Activated CD4-positive, alpha-beta T cell treated with anti-CD3 and anti-CD28 coated beads, Interleukin-2, amount 50 U/mL, for 1 hour (primary cell): ENCODE measurements at regions not wholly inside any gene's neighbourhood (a gene's known extent, or its start where the extent isn't known, plus 50 kb on each side); places are given as distances from the start of the nearest gene placed in this dataset.

Source experiments
- DNase-seq: peaks from one replicate; pipeline ENCODE4 v3.0.0-alpha.2; 2020

GRCh38 chr17:77464988-77465357, 324.2 kb downstream of the SEC14L1 start:
- DNase-seq, result no peak

DNA sequence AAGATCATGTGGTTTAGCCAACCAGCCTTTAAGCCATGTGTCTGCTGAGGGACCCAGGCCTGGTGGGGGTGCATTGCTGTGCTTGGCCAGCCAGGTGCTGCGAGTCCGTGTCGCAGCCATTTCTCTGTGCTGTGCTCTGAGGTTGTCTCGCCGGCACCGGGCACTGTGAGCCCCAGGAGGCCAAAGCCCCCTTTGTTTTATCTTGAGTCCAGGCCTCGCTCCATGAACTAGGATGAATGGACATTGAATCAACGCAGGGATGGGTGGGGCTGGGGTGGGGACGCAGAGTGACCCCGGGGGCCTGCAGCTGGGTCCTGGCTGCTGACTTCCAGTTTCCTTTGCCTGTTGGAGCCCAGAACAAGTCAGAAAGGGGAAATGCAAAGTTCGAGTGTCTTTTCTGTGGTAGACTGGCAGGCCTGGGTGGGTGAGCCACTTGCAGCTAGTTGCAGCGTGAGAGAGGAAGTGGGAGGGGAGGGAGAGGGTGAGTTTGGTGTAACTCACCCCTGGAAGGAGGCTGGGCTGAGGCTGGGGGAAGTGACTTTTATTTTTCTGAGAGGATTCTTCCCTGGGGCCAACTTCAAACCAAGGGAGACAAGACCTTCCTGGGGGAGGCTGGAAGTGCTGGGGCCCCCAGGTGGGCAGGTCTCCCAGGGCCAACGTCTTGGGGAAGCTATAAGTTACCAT, 324.7 kb downstream of the SEC14L1 start:
- peak; percentile 75 for DNase-seq

- DNase-seq, result no peak
Observed at GRCh38 chr17:77466140-77466539, 325.4 kb downstream of the SEC14L1 start.

- no peak for DNase-seq
Observed at GRCh38 chr17:77466596-77467223, 325.9 kb downstream of the SEC14L1 start.

GRCh38 chr17:77467521-77467920, 326.8 kb downstream of the SEC14L1 start:
- no peak for DNase-seq

DNA sequence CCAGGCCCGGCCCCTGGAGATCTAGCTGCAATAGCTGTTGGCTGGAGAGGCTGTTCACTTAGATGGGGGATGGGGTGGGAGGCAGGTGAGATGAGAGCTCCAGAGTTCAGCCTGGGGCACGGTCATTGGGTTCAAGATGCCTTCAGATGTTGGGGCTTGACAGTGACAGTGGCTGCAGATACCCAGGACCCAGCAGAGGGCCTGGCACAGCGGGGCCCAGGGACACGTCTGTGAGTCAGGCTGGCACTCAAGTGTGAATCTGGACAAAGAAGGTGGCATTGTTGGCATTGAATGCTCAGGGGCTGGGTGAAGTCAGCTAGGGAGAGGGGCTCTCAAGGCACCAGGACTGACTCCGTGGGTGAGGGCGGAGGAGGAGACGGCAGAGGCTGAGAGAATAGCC, 328.1 kb downstream of the SEC14L1 start:
- DNase-seq, result no peak

DNA sequence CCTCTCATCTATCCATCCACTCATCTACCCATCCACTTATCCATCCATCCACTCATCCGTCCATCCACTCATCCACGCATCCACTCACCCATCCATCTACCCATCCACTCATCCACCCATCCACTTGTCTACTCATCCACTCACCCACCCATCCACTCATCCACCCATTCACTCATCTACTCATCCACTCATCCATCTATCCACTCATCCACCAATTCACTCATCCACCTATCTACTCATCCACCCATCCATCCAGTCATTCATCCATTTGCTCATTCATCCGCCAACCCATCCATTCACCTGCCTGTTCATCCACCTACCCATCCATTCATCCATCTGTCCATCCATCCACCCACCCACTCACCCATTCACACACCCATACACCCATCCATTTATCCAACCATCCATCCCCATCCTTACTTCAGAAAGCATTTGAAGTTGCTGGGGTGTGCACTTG, 329.6 kb downstream of the SEC14L1 start:
- DNase-seq, result no peak

- no peak for DNase-seq
Observed at GRCh38 chr17:77470800-77471733, 330.3 kb downstream of the SEC14L1 start.

GRCh38 chr17:77471984-77472461, 331.3 kb downstream of the SEC14L1 start:
- no peak for DNase-seq

DNA sequence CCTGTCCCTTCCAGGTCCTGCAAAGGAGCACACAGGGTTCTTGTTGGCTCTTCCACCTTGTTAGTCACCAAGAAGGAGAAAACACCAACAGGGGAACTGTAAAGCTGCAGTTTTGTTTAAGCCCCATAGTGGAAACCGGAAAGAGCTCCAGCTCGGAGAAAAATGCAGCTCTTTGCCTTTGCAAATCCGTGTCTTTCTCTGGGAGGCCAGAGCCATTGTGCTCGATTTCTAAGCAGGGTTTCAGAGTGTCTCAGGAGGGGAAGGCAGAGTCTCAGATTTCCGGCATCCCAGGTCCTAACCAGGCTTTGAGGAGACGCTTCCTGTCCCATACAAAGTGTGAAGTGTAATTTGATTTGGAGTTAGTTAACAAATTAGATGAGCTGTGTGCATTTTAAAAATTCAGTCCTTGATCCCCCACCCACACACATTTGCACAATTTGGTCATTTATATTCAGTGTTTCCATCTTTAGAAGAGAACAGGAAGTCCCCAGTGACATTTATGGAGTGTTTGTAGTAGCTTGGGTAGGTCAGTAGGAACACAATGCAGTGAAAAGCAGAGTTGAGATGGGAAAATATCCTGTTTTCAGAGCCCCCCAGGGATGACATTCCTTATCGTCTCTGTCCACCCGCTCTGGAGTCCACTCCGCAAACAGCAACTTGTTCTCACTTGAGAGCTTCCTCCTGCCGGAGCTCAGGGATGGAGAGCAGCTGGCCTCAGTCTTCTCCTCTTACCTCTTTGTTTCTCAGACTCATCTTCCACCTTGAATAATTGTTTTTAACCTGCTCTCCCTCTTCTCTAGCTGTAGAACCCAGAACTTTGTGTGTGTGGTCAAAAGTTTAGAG, 331.9 kb downstream of the SEC14L1 start:
- DNase-seq, result no peak

DNA sequence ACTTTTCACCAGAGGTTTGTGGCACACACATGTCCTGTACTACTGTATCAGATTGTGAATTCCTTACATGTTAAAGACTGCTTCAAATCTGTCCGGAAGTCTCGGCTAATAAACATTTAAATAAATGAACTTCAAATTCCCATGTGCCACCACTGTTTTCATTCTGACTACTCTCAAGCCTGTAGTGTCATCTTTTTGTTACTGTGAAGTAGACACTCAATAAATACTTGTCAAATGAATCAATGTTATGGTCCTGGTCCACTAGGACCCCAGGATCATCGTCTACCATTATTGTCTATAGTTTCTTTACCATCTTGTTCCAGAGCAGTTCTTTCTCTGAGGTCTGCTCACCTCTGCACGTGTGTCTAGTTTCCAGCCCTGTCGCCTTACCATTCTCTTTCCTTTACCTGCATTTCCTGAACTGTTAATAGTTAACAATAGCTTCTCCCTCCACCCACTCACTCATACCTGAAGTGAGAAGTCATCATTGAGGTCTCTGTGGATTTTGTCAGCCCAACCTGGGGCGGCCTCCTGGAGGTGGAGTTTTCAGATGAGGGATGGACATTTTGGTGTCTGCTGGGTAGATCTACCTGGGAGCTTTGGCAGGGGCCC, 333.0 kb downstream of the SEC14L1 start:
- no peak for DNase-seq

GRCh38 chr17:77474292-77474988, 333.7 kb downstream of the SEC14L1 start:
- DNase-seq, result no peak

DNA sequence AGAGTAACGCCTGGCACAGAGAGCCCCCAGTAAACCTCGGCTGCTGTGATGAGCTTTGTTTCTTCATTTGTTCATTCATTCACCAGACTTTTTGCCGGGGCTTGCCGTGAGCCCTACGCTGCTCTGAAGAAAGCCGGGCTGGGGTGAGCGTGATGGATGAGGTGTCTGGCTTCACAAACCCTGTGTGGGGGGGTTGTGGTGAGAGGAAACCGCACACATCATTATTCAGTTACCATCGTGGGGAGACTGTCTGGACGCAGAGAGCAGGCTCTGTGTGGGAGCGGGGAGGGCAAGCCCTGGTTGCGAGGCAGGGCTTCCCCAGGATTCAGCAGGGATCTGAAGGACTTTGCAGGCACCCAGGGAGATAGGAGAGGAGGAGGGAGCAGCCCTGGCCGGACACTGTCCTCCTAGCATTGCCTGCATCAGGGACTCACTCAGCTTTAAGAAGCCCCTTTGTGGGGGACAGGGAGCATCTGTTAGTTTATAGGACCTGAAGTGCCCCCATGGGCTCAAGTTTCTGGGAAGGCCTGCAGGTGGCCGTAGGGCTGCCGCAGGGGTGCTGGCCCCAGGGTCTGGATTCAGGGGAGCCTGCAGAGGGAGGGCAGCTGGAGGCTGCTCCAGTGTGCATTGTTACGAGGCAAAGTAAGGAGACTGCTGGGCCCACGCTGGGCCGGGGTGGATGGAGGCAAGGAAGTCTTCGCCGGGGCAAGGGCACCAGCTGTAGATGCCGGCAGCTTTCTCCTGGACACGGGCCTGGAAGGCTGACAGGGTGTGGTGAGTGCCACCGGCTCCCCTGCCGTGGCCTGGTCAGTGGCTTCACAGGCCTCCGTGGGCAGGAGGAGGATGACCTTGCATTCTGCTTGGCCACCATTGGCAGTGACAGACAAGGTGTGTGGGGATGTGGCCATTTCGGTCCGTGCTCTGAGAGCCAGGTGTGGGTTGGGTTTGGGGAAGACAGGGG, 334.5 kb downstream of the SEC14L1 start:
- DNase-seq, result peak; percentile 72

DNA sequence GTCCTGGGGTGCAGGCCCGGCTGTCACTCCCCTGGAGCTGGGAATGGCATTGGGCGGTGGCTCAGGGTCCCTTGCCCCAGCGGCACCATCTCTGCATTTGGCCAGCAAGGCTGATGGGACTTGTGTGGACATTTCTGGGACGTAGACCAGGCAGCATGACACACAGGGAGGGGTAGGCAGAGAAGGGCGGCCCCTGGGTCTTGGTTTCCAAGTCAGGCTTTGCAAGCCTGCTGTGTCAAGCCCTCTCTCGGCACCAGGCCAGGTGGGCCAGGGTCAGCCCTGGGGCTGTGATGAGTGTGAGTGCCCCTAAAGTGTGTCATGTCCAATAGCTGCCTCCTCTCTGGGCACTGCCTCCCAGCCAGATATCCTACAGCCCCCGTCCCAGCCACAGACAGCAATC, 335.2 kb downstream of the SEC14L1 start:
- no peak for DNase-seq

GRCh38 chr17:77476498-77476897, 335.7 kb downstream of the SEC14L1 start:
- DNase-seq, result no peak

DNA sequence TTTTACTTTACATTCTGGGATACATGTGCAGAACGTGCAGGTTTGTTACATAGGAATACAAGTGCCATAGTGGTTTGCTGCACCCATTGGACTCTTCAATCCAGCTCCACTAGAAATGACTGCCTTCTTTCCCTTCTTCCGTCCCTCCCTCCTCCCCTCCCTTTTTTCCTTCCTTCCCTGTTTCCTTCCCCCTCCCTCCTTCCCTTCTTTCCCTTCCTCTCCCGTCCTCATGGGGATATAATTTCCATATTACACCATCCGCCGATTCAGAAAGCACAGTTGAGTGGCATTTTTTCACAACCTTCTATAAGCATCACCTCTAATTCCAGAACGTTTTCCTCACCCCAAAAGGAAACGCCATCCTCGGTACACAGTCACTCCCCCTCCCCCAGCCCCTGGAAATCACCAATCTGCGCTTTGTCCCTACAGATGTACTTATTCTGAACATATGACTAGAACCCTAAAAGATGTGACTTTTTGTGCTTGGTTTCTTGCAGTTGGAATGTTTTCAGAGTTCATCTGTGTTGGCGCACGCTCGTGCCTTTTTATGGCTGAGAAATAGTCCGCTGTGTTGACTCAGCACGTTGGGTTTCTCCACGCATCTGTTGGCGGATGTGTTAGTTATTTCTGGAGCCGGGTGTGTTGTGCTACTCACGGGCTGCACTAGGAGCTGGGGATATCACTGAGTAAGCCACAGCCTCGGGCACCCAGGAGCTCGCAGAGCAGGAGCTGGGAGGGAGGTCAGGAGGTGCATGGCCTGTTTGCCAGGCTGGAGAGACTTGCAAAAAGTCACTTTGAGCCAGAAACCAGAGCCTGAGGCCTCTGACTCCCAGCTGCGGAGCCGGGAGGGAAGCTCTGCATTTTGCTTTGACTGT, 336.4 kb downstream of the SEC14L1 start:
- DNase-seq, result no peak

GRCh38 chr17:77478281-77478680, 337.5 kb downstream of the SEC14L1 start:
- no peak for DNase-seq

DNA sequence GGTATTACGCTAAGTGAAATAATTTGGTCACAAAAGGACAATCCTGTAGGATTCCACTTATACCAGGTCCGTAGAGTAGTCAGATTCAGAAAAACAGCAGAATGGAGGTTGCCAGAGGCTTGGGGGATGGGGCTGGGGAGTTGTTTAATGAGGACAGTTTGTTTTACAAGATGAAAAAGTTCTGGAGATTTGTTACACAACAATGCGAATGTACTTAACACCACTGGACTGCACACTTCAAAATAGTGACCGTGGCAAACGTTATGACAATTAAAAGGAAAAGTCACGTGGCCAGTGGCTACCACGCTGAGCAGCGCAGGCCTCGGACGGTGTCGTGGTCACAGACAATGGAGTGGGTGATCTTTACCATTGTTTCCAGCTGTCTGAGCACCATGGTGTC, 338.1 kb downstream of the SEC14L1 start:
- no peak for DNase-seq
